ENCODE measurements at regions not wholly inside any gene's neighbourhood (a gene's known extent, or its start where the extent isn't known, plus 50 kb on each side); places are given as distances from the start of the nearest gene placed in this dataset.

- no peak for DNase-seq (ENCODE audit: low spot score)
Observed at GRCh38 chr12:115857923-115858322, 419.6 kb downstream of the MED13L start.

DNA sequence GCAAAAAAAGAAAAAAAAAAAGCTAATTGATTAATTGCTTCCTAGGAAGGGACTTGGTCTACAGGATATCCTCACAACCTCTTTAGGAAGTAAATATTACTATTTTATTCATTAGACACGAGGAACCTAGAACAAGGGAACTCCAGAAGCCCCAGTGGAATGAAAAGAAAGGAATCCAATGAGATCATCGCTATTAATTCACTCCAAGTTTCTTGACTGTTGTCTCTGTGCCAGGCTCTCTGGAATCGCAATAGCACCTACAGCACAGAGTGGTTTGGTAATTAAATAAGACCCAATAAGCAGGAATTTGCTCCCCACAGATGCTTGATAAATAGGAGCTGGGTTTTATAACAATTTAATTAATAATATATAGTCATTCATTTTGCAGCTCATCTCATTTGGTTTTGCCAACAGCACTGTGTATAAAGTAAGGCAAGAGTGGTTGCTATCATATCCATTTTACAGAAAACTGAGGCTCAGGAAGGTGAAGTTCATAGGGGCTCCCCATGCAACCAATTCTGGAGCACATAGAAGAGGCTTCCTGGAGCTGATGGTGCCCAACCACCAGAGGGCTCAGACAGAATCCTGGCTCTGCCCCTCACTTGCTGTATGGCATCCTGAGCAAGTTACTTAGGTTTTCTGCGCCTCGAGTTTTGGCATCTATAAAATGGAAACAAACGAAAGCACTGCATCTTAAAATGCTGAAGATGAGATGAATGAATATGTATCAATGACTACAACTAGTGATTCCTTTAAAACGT, 420.2 kb downstream of the MED13L start:
- DNase-seq (ENCODE audit: low spot score) = no peak

DNA sequence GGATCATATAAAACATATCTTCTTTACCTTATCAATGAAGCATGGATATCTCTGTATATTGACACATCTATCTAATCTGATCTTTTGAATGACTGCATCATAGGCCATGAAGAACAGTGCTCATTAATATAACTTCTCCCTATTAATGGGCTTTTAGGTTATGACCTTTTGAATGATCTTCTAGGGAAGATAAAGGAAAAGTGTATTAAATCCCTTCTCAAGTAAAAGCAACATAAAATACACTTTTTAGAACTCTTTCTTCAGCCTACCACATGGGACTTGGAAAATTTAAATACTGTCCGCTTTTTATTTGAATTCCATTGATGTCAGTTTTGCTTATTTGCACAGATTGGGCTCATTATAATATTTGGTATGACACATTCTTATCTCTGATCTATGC, 425.4 kb downstream of the MED13L start:
- no peak for DNase-seq (ENCODE audit: low spot score)

DNA sequence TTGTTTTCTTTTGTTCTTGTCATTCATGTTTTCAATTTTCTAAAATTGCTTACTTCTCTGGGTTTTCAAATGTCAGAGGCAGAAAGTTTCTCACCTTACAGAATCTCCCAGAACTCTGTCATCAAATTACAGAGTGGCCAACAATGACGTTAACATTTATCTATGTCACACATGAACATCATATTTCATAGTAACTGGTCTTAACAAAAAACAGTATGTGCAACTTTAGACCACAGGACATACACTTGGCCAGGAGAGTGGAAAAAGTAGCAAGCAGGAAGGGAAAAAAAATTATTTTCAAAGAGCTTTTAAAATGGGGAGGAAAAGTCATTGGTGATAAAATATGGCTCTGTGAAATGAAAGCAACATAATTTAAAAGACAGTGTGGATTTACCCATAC, 426.5 kb downstream of the MED13L start:
- no peak for DNase-seq (ENCODE audit: low spot score)

DNA sequence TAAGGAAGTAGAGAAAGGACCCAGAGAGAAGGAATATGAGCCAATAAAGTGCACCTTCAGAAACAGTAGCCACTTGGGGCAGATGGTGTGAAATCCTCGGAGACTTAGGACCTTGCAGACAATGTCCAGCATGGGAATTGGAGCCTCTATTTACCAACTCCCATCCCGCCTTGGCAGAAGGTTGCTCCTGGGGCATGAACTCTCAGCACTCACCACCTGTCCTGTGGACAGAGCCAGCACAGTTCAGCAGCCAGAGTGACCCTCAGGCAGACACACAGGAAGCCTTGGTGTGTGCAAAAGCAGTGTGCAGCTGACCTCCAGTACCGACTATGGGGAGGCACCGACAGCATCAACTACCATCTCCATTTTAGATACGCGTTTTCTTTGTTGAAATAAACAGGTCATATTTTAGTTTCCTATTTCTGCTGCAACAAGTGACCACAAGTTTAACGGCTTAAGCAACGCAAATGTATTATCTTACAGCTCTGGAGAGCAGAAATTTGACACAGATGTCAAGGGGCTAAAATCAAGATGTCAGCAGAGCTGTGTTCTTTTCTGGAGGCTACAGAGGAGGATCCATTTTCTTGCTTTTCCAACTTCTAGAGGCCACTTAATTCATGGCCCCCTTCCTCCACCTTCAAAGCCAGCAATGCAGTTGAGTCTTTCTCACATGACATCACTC, 428.1 kb downstream of the MED13L start:
- DNase-seq (ENCODE audit: low spot score) = no peak

DNA sequence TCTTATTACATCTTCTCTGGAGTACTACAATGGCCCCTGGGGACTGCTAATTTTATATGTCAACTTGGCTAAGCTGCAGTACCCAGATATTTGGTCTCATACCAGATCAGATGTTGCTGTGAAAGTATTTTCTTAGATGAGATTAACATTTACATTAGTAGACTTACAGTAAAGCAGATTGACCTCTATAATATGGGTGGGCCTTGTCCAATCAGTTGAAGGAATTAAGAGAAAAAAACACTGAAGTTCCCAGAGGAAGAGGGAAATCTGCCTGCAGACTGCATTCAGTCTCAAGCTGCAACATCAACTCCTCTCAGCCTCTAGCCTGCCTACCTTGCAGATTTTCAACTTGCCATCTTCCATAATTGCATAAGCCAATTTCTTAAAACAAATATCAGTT, 430.1 kb downstream of the MED13L start:
- no peak for DNase-seq (ENCODE audit: low spot score)

DNA sequence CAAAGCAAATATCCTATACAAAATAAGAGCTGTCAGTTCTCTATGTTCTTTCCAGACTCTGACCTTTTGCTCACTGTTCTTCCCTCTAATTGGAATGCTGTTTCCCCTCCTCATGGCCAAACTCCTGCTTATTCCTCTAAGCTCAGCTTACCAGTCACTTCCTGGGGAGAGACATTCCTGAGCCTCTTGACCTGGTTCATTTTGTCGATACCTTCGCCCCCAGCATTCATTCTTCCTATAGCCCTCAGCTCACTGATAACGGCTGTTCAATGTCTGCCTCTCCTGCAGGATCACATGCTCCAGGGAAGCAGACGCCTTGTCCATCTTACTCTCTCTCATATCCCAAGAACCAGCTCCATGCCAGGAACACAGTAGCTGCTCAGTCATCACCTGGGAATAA, 431.0 kb downstream of the MED13L start:
- DNase-seq (ENCODE audit: low spot score) = no peak

DNA sequence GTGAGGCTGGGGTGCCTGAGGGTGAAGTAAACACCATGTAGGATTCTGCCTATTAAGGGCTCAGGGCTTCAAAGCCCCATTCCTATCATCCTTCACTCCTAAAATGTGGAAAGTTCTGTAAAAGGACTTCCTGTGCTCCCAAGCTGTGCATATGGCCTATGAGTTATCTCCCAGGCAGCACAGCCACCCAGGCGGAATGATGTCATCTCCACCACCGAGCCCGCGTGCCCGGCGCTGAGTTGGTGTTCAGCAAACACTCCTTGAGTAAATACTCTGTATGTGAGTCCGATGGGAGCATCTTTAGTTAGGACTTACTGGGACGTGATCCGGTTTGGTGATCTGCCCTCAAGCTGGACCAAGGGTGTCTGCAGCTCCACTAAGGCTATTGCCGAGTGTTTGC, 437.3 kb downstream of the MED13L start:
- DNase-seq (ENCODE audit: low spot score) = no peak

DNA sequence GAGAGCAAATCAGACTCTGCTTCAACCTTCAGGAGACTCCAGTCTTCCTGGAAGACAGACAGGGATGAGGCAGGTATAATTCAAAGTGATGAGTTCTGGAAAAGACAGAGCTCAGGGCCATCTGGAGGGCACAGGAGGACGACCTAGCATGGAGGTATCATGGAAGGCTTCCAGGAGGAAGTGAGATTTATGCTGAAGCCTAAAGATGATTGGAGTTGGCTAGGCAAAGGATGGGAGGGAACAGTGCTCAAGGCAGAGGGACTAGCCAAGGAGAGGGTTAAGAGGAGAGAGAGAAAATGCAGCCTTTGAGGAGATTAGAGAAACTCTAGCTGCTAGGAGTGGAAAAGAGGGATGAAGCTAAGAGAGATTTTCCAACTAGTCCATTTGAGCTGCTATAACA, 438.5 kb downstream of the MED13L start:
- no peak for DNase-seq (ENCODE audit: low spot score)

- no peak for DNase-seq (ENCODE audit: low spot score)
Observed at GRCh38 chr12:115837220-115837619, 440.3 kb downstream of the MED13L start.

DNA sequence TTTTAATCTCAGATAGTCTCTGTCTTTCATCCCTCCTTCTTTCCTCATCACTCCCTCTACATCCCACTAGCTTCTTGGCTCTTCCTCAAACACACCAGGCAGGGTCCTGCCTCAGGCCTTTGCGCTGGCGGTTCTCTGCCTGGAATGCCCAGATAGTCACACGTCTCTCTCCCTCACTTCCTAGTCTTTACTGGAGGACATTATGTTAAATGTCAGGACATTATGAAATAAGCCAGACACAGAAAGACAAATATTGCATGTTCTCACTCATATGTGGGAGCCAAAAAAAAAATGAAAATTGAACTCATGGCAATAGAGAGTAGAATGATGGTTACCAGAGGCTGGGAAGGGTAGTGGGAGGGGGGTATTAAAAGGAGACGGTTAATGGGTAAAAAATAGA, 442.0 kb downstream of the MED13L start:
- DNase-seq (ENCODE audit: low spot score) = no peak

GRCh38 chr12:115833704-115834103, 443.8 kb downstream of the MED13L start:
- no peak for DNase-seq (ENCODE audit: low spot score)

- DNase-seq (ENCODE audit: low spot score) = no peak
Observed at GRCh38 chr12:115830633-115831032, 446.9 kb downstream of the MED13L start.

DNA sequence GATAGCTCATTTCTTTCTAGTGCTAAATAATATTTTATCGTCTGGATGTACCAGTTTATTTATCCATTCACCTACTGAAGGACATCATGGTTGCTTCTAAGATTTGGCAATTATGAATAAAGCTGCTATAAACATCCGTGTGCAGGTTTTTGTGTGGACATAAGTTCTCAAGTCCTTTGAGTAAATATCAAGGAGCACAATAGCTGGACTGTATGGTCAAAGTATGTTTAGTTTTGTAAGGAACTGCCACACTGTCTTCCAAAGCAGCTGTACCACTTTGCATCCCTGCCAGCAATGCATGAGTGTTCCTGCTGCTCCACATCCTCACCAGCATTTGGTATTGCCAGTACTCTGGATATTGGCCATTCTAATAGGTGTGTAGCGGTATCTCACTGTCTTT, 447.4 kb downstream of the MED13L start:
- DNase-seq (ENCODE audit: low spot score) = no peak

GRCh38 chr12:115828168-115828567, 449.3 kb downstream of the MED13L start:
- no peak for DNase-seq (ENCODE audit: low spot score)

DNA sequence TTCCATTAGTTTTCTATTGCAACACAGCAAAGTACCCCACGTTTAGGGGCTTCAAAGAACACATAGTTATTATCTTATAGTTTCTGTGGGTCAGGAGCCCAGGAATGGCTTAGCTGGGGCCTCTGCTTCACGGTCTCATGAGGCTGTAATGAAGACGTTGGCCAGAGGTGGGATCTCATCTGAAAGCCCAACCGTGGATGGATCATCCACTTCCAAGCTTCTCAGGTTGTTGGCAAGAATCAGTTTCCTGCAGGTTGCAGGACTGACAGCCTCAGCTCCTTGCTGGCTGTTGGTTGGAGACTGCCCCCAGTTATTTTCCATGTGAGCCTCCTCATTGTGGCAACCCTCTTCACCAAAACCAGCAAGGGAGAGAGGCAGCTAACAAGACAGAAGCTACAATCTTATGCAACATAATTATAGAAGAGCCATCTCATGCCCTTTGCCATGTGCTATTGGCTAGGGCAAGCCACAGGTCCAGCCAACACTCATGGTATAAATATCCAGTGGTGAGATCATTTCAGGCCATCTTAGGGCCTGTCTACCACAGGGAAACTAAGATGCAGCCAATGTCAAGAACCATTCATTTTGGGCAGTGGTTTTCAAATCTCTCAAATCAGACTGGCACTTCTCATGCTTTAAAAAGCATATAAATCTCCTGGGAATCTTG, 452.4 kb downstream of the MED13L start:
- DNase-seq (ENCODE audit: low spot score) = no peak

DNA sequence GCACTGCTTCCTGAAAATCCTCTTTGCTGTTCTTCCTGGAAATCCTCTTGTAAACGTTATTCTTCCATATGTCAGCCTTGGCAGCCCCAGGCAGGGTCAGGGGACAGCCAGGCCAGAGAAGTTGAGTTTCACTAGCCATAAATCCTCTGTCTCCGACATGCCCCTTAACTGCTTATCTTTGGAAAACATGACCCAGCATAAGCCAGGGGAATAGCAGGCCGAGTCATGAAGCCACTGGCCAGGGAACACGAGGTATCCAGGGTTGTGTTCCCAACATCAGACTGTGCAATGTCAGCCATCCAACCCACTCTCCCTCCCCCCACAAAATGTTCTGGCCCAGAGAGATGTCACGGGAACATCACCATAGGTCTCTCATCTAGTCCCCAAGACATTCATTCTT, 453.9 kb downstream of the MED13L start:
- no peak for DNase-seq (ENCODE audit: low spot score)

GRCh38 chr12:115820656-115821055, 456.8 kb downstream of the MED13L start:
- no peak for DNase-seq (ENCODE audit: low spot score)

- DNase-seq (ENCODE audit: low spot score) = no peak
Observed at GRCh38 chr12:115818973-115819372, 458.5 kb downstream of the MED13L start.

- DNase-seq (ENCODE audit: low spot score) = no peak
Observed at GRCh38 chr12:115817389-115817788, 460.1 kb downstream of the MED13L start.

DNA sequence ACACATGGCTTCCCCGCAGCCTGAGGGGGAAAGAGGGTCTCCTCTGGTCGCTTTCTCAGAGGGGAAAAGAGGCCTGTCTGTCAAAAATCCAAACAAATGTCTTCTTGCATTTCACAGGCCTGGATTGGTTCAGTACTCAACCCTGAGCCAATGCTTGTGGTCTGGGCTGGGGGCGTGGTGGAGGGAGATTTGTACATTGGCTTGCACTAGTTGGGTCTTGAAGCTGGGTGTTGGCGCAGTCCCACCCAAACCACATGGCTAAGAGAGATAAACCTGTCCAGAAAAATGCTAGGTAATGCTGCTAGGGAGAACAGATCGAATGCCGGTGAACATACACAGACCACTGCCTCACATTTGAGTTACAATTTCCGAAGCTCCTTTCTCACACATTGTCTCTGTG, 461.6 kb downstream of the MED13L start:
- no peak for DNase-seq (ENCODE audit: low spot score)

DNA sequence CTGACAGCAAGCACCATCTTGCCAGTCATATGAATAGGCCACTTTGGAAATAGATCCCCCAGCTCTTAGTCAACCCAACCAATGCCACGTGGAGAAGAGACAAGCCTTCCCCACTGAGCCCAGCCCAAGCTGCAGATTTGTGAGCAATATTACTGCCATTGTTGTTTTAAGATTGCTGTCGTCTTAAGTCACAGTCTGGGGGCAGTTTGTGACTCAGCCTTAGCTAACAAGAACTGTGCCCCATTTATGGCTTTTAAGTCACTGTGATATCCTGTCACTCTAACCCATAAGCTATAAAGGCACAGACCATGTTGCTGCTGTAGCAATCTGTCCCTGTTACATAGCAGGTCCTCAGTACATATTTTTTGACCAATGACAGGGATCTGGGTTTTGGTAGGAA, 464.2 kb downstream of the MED13L start:
- DNase-seq (ENCODE audit: low spot score) = no peak

GRCh38 chr12:115811929-115812328, 465.6 kb downstream of the MED13L start:
- DNase-seq (ENCODE audit: low spot score) = no peak
